OCI-LY3 (cell line): ENCODE measurements at regions not wholly inside any gene's neighbourhood (a gene's known extent, or its start where the extent isn't known, plus 50 kb on each side); places are given as distances from the start of the nearest gene placed in this dataset.

Experiments
- CTCF ChIP-seq: fragments of 200-600, 300-600 bp; sonication (generic); IDR thresholded peaks from 2 replicates; pipeline ENCODE4 v1.5.1; 2014; ENCODE audit warnings: antibody characterized with exemption, low read length, low read depth
- EZH2phosphoT487 ChIP-seq: fragments of 200-600 bp; shearing (Covaris generic); IDR thresholded peaks from 2 replicates; pipeline ENCODE4 v1.6.1; 2018; ENCODE audit warnings: antibody characterized with exemption, mixed run types, low read depth

GRCh38 chr10:109622566-109622965 is 300.7 kb downstream of the XPNPEP1 start:
- TF ChIP-seq CTCF, result no peak
- no peak for TF ChIP-seq EZH2phosphoT487
